H1 (cell line): ENCODE measurements at regions not wholly inside any gene's neighbourhood (a gene's known extent, or its start where the extent isn't known, plus 50 kb on each side); places are given as distances from the start of the nearest gene placed in this dataset.

Experiments used
- CEBPB ChIP-seq: IDR thresholded peaks from 2 replicates; pipeline ENCODE4 v1.6.1; 2012; ENCODE audit warnings: low read depth, low read length
- CTCF ChIP-seq, 3 experiments: IDR thresholded peaks; 1 replicate in 2 of 3; 2 replicates in 1 of 3; pipeline versions ENCODE4 v1.5.1 to v1.6.1; 2011; ENCODE audit warnings: low read length in 3 of 3, mild to moderate bottlenecking in 3 of 3, inconsistent platforms in 2 of 3, low read depth in 1 of 3, moderate library complexity in 1 of 3; ENCODE audit not compliant: insufficient read depth in 1 of 3; ENCODE audit errors: control extremely low read depth in 1 of 3
- EP300 ChIP-seq, 2 experiments: IDR thresholded peaks; 1 replicate in 1 of 2; 2 replicates in 1 of 2; pipeline ENCODE4 v1.6.1; 2011 to 2012; ENCODE audit warnings: low read depth in 2 of 2, low read length in 2 of 2, mild to moderate bottlenecking in 2 of 2, borderline replicate concordance in 1 of 2, inconsistent platforms in 1 of 2, moderate library complexity in 1 of 2
- GABPA ChIP-seq: IDR thresholded peaks from 2 replicates; pipeline ENCODE4 v1.6.1; 2011; ENCODE audit warnings: mild to moderate bottlenecking, low read length, moderate library complexity, borderline replicate concordance; ENCODE audit not compliant: insufficient read depth
- POLR2A ChIP-seq, 2 experiments: IDR thresholded peaks; 1 replicate in 1 of 2; 2 replicates in 1 of 2; pipeline ENCODE4 v1.6.1; 2011; ENCODE audit warnings: low read depth in 2 of 2, low read length in 2 of 2, mild to moderate bottlenecking in 2 of 2; ENCODE audit errors: control extremely low read depth in 1 of 2
- POLR2AphosphoS5 ChIP-seq: IDR thresholded peaks from 2 replicates; pipeline ENCODE4 v1.6.1; 2011; ENCODE audit warnings: low read depth, low read length
- SIRT6 ChIP-seq: IDR thresholded peaks from one replicate; pipeline ENCODE4 v1.7.1; 2012; ENCODE audit warnings: low read length, inconsistent platforms
- SP2 ChIP-seq: IDR thresholded peaks from 2 replicates; pipeline ENCODE4 v1.6.1; 2012; ENCODE audit warnings: mild to moderate bottlenecking, low read length, inconsistent platforms
- SP4 ChIP-seq: IDR thresholded peaks from 2 replicates; pipeline ENCODE4 v1.6.1; 2012; ENCODE audit warnings: low read length, inconsistent platforms
- YY1 ChIP-seq: IDR thresholded peaks from 2 replicates; pipeline ENCODE4 v1.6.1; 2011; ENCODE audit warnings: low read depth, mild to moderate bottlenecking, low read length
- ZNF274 ChIP-seq: IDR thresholded peaks from 2 replicates; pipeline ENCODE4 v1.7.0; 2012; ENCODE audit warnings: low read length, borderline replicate concordance; ENCODE audit errors: extremely low read depth

- TF ChIP-seq CTCF (IDR thresholded peaks at IDR 0.05; ENCODE audit: control extremely low read depth in 1 of 3, insufficient read depth in 1 of 3, low read depth in 1 of 3, low read length in 3 of 3) (no peak), YY1 (no peak), CEBPB (no peak), SP4 (no peak), ZNF274 (no peak), SP2 (no peak), POLR2AphosphoS5 (no peak), POLR2A (IDR thresholded peaks at IDR 0.05; ENCODE audit: control extremely low read depth in 1 of 2, low read depth in 2 of 2, low read length in 2 of 2) (no peak), EP300 (IDR thresholded peaks at IDR 0.05; ENCODE audit: borderline replicate concordance in 1 of 2, low read depth in 2 of 2, low read length in 2 of 2) (no peak), GABPA (no peak), SIRT6 (no peak)
Observed at GRCh38 chr2:217667035-217667434, 335.8 kb downstream of the TNS1 start.
